H9 (cell line): ENCODE measurements at regions not wholly inside any gene's neighbourhood (a gene's known extent, or its start where the extent isn't known, plus 50 kb on each side); places are given as distances from the start of the nearest gene placed in this dataset.

Source experiments
- DNase-seq: peaks from one replicate; pipeline ENCODE4 v3.0.0-alpha.2; 2017
- H2AFZ ChIP-seq: one replicate; pipeline ENCODE4 v1.6.1; 2013; ENCODE audit warnings: mild to moderate bottlenecking, low read length, control low read depth, moderate library complexity
- H2AK5ac ChIP-seq: 2 replicates; pipeline ENCODE4 v1.6.1; 2013; ENCODE audit warnings: low read length, control low read depth, mixed read lengths; ENCODE audit not compliant: insufficient read length
- H2BK120ac ChIP-seq: one replicate; pipeline ENCODE4 v1.6.1; 2013; ENCODE audit warnings: low read depth, mild to moderate bottlenecking, low read length, control low read depth, inconsistent platforms; ENCODE audit not compliant: poor library complexity, severe bottlenecking
- H2BK12ac ChIP-seq: 2 replicates; pipeline ENCODE4 v1.6.1; 2013; ENCODE audit warnings: low read length, control low read depth, mixed read lengths, low read depth; ENCODE audit not compliant: insufficient read length
- H2BK15ac ChIP-seq: 2 replicates; pipeline ENCODE4 v1.6.1; 2013; ENCODE audit warnings: low read depth, low read length, control low read depth
- H2BK20ac ChIP-seq: one replicate; pipeline ENCODE4 v1.6.1; 2013; ENCODE audit warnings: low read depth, mild to moderate bottlenecking, low read length, control low read depth, inconsistent platforms; ENCODE audit not compliant: poor library complexity, severe bottlenecking
- H2BK5ac ChIP-seq: 2 replicates; pipeline ENCODE4 v1.6.1; 2013; ENCODE audit warnings: low read length, control low read depth, mixed read lengths; ENCODE audit not compliant: insufficient read length
- H3K14ac ChIP-seq: 2 replicates; pipeline ENCODE4 v1.6.1; 2013; ENCODE audit warnings: low read length, control low read depth; ENCODE audit not compliant: insufficient read depth
- H3K18ac ChIP-seq: 2 replicates; pipeline ENCODE4 v1.6.1; 2013; ENCODE audit warnings: low read depth, mild to moderate bottlenecking, mixed read lengths, low read length, control low read depth; ENCODE audit not compliant: insufficient read length
- H3K23ac ChIP-seq: 2 replicates; pipeline ENCODE4 v1.6.1; 2013; ENCODE audit warnings: low read length, control low read depth, mixed read lengths, low read depth; ENCODE audit not compliant: insufficient read length
- H3K23me2 ChIP-seq: 2 replicates; pipeline ENCODE4 v1.6.1; 2013; ENCODE audit warnings: low read depth, mild to moderate bottlenecking, mixed read lengths, low read length, control low read depth; ENCODE audit not compliant: insufficient read length, poor library complexity, severe bottlenecking
- H3K27ac ChIP-seq: 2 replicates; pipeline ENCODE4 v1.5.1; 2013; ENCODE audit warnings: low read length, control low read depth, mixed read lengths, low read depth; ENCODE audit not compliant: insufficient read length
- H3K27me3 ChIP-seq: 2 replicates; pipeline ENCODE4 v1.6.1; 2013; ENCODE audit warnings: low read length, control low read depth, inconsistent platforms; ENCODE audit not compliant: insufficient read depth
- H3K4ac ChIP-seq: 2 replicates; pipeline ENCODE4 v1.6.1; 2013; ENCODE audit warnings: low read depth, mild to moderate bottlenecking, control low read depth, inconsistent platforms, low read length, moderate library complexity
- H3K4me1 ChIP-seq: 2 replicates; pipeline ENCODE4 v1.6.1; 2013; ENCODE audit warnings: low read length, control low read depth, inconsistent platforms; ENCODE audit not compliant: insufficient read depth
- H3K4me2 ChIP-seq: 2 replicates; pipeline ENCODE4 v1.6.1; 2013; ENCODE audit warnings: low read length, control low read depth, mixed read lengths; ENCODE audit not compliant: insufficient read length, insufficient read depth
- H3K56ac ChIP-seq: 2 replicates; pipeline ENCODE4 v1.6.1; 2013; ENCODE audit warnings: low read depth, mild to moderate bottlenecking, mixed read lengths, low read length, control low read depth; ENCODE audit not compliant: insufficient read length
- H3K79me1 ChIP-seq: 2 replicates; pipeline ENCODE4 v1.6.1; 2013; ENCODE audit warnings: low read depth, mild to moderate bottlenecking, moderate library complexity, low read length, control low read depth, inconsistent platforms; ENCODE audit not compliant: insufficient read depth, poor library complexity, severe bottlenecking
- H3K79me2 ChIP-seq: 2 replicates; pipeline ENCODE4 v1.6.1; 2013; ENCODE audit warnings: low read length, control low read depth, inconsistent platforms; ENCODE audit not compliant: insufficient read depth
- H3K9ac ChIP-seq: 2 replicates; pipeline ENCODE4 v1.6.1; 2013; ENCODE audit warnings: low read length, control low read depth, mixed read lengths; ENCODE audit not compliant: insufficient read length; ENCODE audit errors: extremely low read depth
- H3K9me3 ChIP-seq: one replicate; pipeline ENCODE4 v1.6.1; 2013; ENCODE audit warnings: low read depth, low read length, inconsistent platforms; ENCODE audit not compliant: control insufficient read depth
- H3T11ph ChIP-seq: one replicate; pipeline ENCODE4 v1.6.1; 2013; ENCODE audit warnings: mild to moderate bottlenecking, low read length, control low read depth, inconsistent platforms
- H4K20me1 ChIP-seq: one replicate; pipeline ENCODE4 v1.6.1; 2013; ENCODE audit not compliant: control insufficient read depth, insufficient read length, insufficient read depth
- H4K5ac ChIP-seq: 2 replicates; pipeline ENCODE4 v1.6.1; 2013; ENCODE audit warnings: low read depth, mild to moderate bottlenecking, mixed read lengths, low read length, control low read depth; ENCODE audit not compliant: insufficient read length
- H4K8ac ChIP-seq: replicated peaks from 2 replicates; pipeline ENCODE4 v1.6.1; 2013; ENCODE audit warnings: low read length, control low read depth, mixed read lengths, low read depth; ENCODE audit not compliant: insufficient read length
- H4K91ac ChIP-seq: 2 replicates; pipeline ENCODE4 v1.6.1; 2013; ENCODE audit warnings: low read depth, mild to moderate bottlenecking, moderate library complexity, mixed read lengths, low read length, control low read depth; ENCODE audit not compliant: insufficient read length
- H3K27ac Mint-ChIP-seq, 3 experiments: 2 replicates in 2 of 3; 3 replicates in 1 of 3; pipeline ENCODE4 v1.8.0; 2020 to 2021; ENCODE audit warnings: mixed read lengths in 3 of 3, mild to moderate bottlenecking in 1 of 3, moderate library complexity in 1 of 3
- H3K27me3 Mint-ChIP-seq: 2 replicates; pipeline ENCODE4 v1.8.0; 2021; ENCODE audit warnings: low read depth, mild to moderate bottlenecking, moderate library complexity, mixed read lengths
- H3K36me3 Mint-ChIP-seq, 3 experiments: 2 replicates in 2 of 3; 3 replicates in 1 of 3; pipeline ENCODE4 v1.8.0; 2020 to 2021; ENCODE audit warnings: low read depth in 3 of 3, mixed read lengths in 3 of 3; ENCODE audit not compliant: insufficient read depth in 1 of 3
- H3K4me1 Mint-ChIP-seq, 2 experiments: 2 replicates each; pipeline ENCODE4 v1.8.0; 2020; ENCODE audit warnings: mixed read lengths in 2 of 2
- H3K4me3 Mint-ChIP-seq, 2 experiments: 2 replicates in 1 of 2; 3 replicates in 1 of 2; pipeline ENCODE4 v1.8.0; 2020 to 2021; ENCODE audit warnings: mild to moderate bottlenecking in 2 of 2, mixed read lengths in 2 of 2, moderate library complexity in 1 of 2
- H3K9me3 Mint-ChIP-seq, 2 experiments: 2 replicates in 1 of 2; 3 replicates in 1 of 2; pipeline ENCODE4 v1.8.0; 2020; ENCODE audit warnings: mild to moderate bottlenecking in 2 of 2, mixed read lengths in 2 of 2, moderate library complexity in 1 of 2
- WGBS: extraction: QIAGEN DNeasy Blood & Tissue Kit; methylation state at CpG from one replicate; pipeline ENCODE4 v1.1.7; 2013; ENCODE audit warnings: missing lambda C conversion rate, low lambda C conversion rate, mixed read lengths; ENCODE audit not compliant: insufficient read length; ENCODE audit errors: extremely low coverage; 5-methylcytosine and 5-hydroxymethylcytosine counted together
- TF ChIP-seq, protein P1 (sequence below): fragments of 200-600 bp; sonication (generic); conservative IDR thresholded peaks from 3 replicates; pipeline ENCODE4 v1.8.0; 2021; ENCODE audit warnings: antibody characterized with exemption, mild to moderate bottlenecking

DNA sequence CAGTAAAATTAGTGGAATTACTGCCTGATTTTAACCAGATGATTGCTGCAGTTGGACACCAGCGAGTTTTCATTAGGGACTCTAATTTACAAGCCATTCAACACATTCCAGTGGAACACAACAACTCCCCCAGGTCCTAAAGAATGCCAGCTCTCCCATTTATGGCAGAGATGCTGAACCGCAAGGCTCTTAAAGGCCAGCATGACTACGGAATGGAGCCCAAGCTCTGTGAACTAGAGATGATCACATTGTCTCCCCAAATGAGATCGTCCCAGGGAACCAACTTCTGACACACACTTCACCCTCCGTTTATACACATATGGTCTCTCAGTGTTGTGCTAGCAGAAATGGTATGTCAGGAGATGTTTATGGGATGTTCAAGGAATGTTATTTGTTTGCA, 446.2 kb upstream of the NR2F2 start:
- Histone ChIP-seq H3T11ph (no peak overlapping the region), H3K27ac (no peak overlapping the region), H3K4me2 (no peak overlapping the region), H2AFZ (no peak overlapping the region), H2BK15ac (no peak overlapping the region), H3K79me1 (no peaks in the 10 kb centered on the region), H3K9ac (no peak overlapping the region), H3K9me3 (no peaks in the 10 kb centered on the region), H4K20me1 (no peaks in the 10 kb centered on the region), H2BK5ac (no peak overlapping the region), H3K23ac (no peak overlapping the region), H3K4me1 (peaks cover 6% of the 10 kb centered on the region; the same call in 1 of the 2 replicates), H4K5ac (no peak overlapping the region), H3K14ac (no peak overlapping the region), H4K8ac (no peak overlapping the region), H2BK120ac (no peak overlapping the region), H2AK5ac (no peak overlapping the region), H4K91ac (no peak overlapping the region), H3K79me2 (no peaks in the 10 kb centered on the region), H2BK12ac (no peak overlapping the region), H2BK20ac (no peak overlapping the region), H3K4ac (no peak overlapping the region), H3K56ac (no peak overlapping the region), H3K27me3 (no peaks in the 10 kb centered on the region), H3K23me2 (no peaks in the 10 kb centered on the region), H3K18ac (no peak overlapping the region)
- Mint-ChIP-seq H3K4me3 (no peak overlapping the region), H3K4me1 (peaks cover 11 to 15% of the 10 kb centered on the region in 2 experiments), H3K27me3 (peaks cover 2% of the 10 kb centered on the region; the same call in 1 of the 2 replicates), H3K36me3 (no peaks in the 10 kb centered on the region), H3K27ac (no peak overlapping the region), H3K9me3 (no peaks in the 10 kb centered on the region)
- DNase-seq, result no peak
- TF ChIP-seq, protein P1, sequence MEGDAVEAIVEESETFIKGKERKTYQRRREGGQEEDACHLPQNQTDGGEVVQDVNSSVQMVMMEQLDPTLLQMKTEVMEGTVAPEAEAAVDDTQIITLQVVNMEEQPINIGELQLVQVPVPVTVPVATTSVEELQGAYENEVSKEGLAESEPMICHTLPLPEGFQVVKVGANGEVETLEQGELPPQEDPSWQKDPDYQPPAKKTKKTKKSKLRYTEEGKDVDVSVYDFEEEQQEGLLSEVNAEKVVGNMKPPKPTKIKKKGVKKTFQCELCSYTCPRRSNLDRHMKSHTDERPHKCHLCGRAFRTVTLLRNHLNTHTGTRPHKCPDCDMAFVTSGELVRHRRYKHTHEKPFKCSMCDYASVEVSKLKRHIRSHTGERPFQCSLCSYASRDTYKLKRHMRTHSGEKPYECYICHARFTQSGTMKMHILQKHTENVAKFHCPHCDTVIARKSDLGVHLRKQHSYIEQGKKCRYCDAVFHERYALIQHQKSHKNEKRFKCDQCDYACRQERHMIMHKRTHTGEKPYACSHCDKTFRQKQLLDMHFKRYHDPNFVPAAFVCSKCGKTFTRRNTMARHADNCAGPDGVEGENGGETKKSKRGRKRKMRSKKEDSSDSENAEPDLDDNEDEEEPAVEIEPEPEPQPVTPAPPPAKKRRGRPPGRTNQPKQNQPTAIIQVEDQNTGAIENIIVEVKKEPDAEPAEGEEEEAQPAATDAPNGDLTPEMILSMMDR, result no peak
- no CpG with 5 or more reads among the region's 5 CpGs for WGBS
